GM23338 (cell line): ENCODE measurements at regions not wholly inside any gene's neighbourhood (a gene's known extent, or its start where the extent isn't known, plus 50 kb on each side); places are given as distances from the start of the nearest gene placed in this dataset.

Experiments
- ATAC-seq: fragments of 200-7000 bp; cut with Tn5 transposase; 3 replicates; pipeline ENCODE4 v1.9.1; 2020
- DNase-seq: peaks from one replicate; pipeline ENCODE4 v3.0.0-alpha.2; 2015; ENCODE audit warnings: low spot score
- H2AFZ ChIP-seq: fragments of 200-600 bp; sonication (generic); 2 replicates; pipeline ENCODE4 v1.8.0; 2016; ENCODE audit warnings: antibody characterized with exemption, mild to moderate bottlenecking, moderate library complexity
- H3F3A ChIP-seq: fragments of 200-600 bp; sonication (generic); replicated peaks from 2 replicates; pipeline ENCODE4 v1.8.0; 2017; ENCODE audit warnings: antibody characterized with exemption, mixed run types, low read depth
- H3K27ac ChIP-seq: fragments of 200-600 bp; sonication (generic); 2 replicates; pipeline ENCODE4 v1.6.1; 2016; ENCODE audit warnings: low read depth
- H3K27me3 ChIP-seq: fragments of 200-600 bp; sonication (generic); 2 replicates; pipeline ENCODE4 v1.8.0; 2016; ENCODE audit warnings: mild to moderate bottlenecking, mixed run types, moderate library complexity; ENCODE audit not compliant: insufficient read depth
- H3K36me3 ChIP-seq: fragments of 200-600 bp; sonication (generic); 2 replicates; pipeline ENCODE4 v1.8.0; 2016; ENCODE audit warnings: mild to moderate bottlenecking; ENCODE audit not compliant: insufficient read depth
- H3K4me1 ChIP-seq: fragments of 200-600 bp; sonication (generic); 2 replicates; pipeline ENCODE4 v1.8.0; 2016; ENCODE audit warnings: mild to moderate bottlenecking, moderate library complexity; ENCODE audit not compliant: insufficient read depth
- H3K4me2 ChIP-seq: fragments of 200-600 bp; sonication (generic); 2 replicates; pipeline ENCODE4 v1.7.1; 2017; ENCODE audit warnings: mixed run types
- H3K4me3 ChIP-seq: fragments of 200-600 bp; sonication (generic); 2 replicates; pipeline ENCODE4 v1.6.1; 2016; ENCODE audit warnings: mixed run types
- H3K79me2 ChIP-seq: fragments of 200-600 bp; sonication (generic); replicated peaks from 2 replicates; pipeline ENCODE4 v1.8.0; 2017; ENCODE audit warnings: mild to moderate bottlenecking; ENCODE audit not compliant: insufficient read depth
- H3K9me2 ChIP-seq: fragments of 200-600 bp; sonication (generic); 2 replicates; pipeline ENCODE4 v1.8.0; 2017; ENCODE audit not compliant: insufficient read depth
- H4K20me1 ChIP-seq: fragments of 200-600 bp; sonication (generic); replicated peaks from 2 replicates; pipeline ENCODE4 v1.8.0; 2017; ENCODE audit warnings: mild to moderate bottlenecking; ENCODE audit not compliant: insufficient read depth
- H3K27ac Mint-ChIP-seq: 2 replicates; pipeline ENCODE4 v1.8.0; 2020; ENCODE audit warnings: inconsistent platforms, mild to moderate bottlenecking, moderate library complexity, mixed read lengths
- H3K27me3 Mint-ChIP-seq: 3 replicates; pipeline ENCODE4 v1.8.0; 2022; ENCODE audit warnings: low read depth, mild to moderate bottlenecking, moderate library complexity, mixed read lengths, inconsistent platforms; ENCODE audit not compliant: insufficient read depth, poor library complexity
- H3K36me3 Mint-ChIP-seq: 3 replicates; pipeline ENCODE4 v1.8.0; 2021; ENCODE audit warnings: low read depth, mild to moderate bottlenecking, inconsistent platforms, moderate library complexity, mixed read lengths
- H3K4me1 Mint-ChIP-seq: 3 replicates; pipeline ENCODE4 v1.8.0; 2020; ENCODE audit warnings: mild to moderate bottlenecking, inconsistent platforms, mixed read lengths
- H3K4me3 Mint-ChIP-seq: 3 replicates; pipeline ENCODE4 v1.8.0; 2021; ENCODE audit warnings: moderate library complexity, mild to moderate bottlenecking, inconsistent platforms, mixed read lengths
- H3K9me3 Mint-ChIP-seq: 3 replicates; pipeline ENCODE4 v1.8.0; 2020; ENCODE audit warnings: moderate library complexity, mild to moderate bottlenecking, inconsistent platforms, mixed read lengths
- EZH2 ChIP-seq: fragments of 200-600 bp; sonication (generic); IDR thresholded peaks from one replicate; pipeline ENCODE4 v1.8.0; 2017; ENCODE audit warnings: antibody characterized with exemption, mild to moderate bottlenecking, low read depth; ENCODE audit not compliant: unreplicated experiment
- EZH2phosphoT487 ChIP-seq: fragments of 200-600 bp; sonication (generic); IDR thresholded peaks from one replicate; pipeline ENCODE4 v1.8.1; 2018; ENCODE audit warnings: antibody characterized with exemption; ENCODE audit not compliant: unreplicated experiment
- JUNB ChIP-seq: IDR thresholded peaks from one replicate; pipeline ENCODE4 v1.6.1; 2016; ENCODE audit warnings: antibody characterized with exemption; ENCODE audit not compliant: unreplicated experiment
- NANOG ChIP-seq: IDR thresholded peaks from 2 replicates; pipeline ENCODE4 v1.6.1; 2016; ENCODE audit warnings: antibody characterized with exemption, borderline replicate concordance
- POLR2AphosphoS5 ChIP-seq: IDR thresholded peaks from 2 replicates; pipeline ENCODE4 v1.6.1; 2016; ENCODE audit warnings: antibody characterized with exemption, low read depth
- STAT1 ChIP-seq: IDR thresholded peaks from one replicate; pipeline ENCODE4 v1.6.1; 2016; ENCODE audit warnings: antibody characterized with exemption; ENCODE audit not compliant: unreplicated experiment
- TF ChIP-seq, protein P1 (sequence below): fragments of 250-450 bp; sonication (Bioruptor Pico); IDR thresholded peaks from 2 replicates; pipeline ENCODE4 v1.5.0; 2020; ENCODE audit warnings: mild to moderate bottlenecking, moderate library complexity
- TF ChIP-seq, protein P2 (sequence below), 2 experiments: fragments of 200-600 bp in 1 of 2; sonication (generic) in 1 of 2; conservative IDR thresholded peaks; 2 replicates each; pipeline versions ENCODE4 v1.5.1 to v1.6.1; 2016 to 2017; ENCODE audit warnings: antibody characterized with exemption in 2 of 2, low read depth in 2 of 2, mild to moderate bottlenecking in 2 of 2, moderate library complexity in 1 of 2
- TF ChIP-seq, protein P3 (sequence below): IDR thresholded peaks from 2 replicates; pipeline ENCODE4 v1.6.1; 2016; ENCODE audit warnings: antibody characterized with exemption

DNA sequence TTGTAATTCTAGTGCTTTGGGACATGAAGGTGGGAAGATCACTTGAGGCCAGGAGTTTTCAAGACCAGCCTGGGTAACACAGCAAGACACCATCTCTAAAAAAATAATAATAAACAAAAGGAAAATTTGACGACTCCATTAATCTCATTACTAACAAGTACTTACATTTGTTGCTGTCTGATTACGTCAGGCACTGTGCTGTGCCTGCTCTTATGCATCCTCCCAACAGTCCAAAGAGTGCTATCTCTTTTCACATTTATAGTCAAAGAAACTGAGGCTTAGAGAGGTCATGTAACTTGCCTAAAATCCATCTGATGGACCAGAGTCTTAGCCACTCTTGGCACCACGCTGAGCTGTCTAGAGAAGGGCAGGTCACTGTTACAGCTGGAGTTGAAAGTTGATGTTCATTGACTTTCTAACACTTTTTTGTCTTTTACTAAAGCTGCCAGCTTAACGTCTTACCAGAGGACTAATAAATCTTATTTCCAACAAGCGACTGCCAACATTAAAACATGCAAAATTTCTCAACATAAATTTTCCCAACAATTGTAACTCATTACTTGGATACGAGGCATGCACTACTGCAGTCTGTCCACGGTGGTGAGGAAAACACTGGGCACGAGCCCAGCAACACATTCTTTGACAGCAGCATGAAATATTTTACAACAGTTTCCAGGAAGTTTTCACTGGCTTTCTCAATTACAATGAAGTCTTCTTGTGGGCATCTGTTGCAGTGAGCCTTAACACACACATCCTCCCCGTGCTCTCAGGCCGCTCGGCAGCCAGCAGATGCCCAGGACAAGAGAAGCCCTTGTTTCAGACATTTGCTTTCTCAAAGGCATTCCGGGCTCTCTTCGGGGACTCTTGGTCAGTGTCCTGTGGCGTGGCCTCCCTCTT lies 262.9 kb upstream of the PROX1 start:
- H3K79me2 ChIP-seq = no peaks in the 10 kb centered on the region
- Mint-ChIP-seq H3K4me3 (no peak overlapping the region), H3K9me3 (no peaks in the 10 kb centered on the region), H3K36me3 (no peaks in the 10 kb centered on the region), H3K4me1 (peaks cover 4% of the 10 kb centered on the region; the same call in 1 of the 3 replicates), H3K27me3 (peaks cover 4% of the 10 kb centered on the region), H3K27ac (no peak overlapping the region)
- peaks cover 4% of the 10 kb centered on the region; the same call in 1 of the 2 replicates for H3K4me1 ChIP-seq
- H3K4me3 ChIP-seq = no peak overlapping the region
- DNase-seq = no peak
- H3K4me2 ChIP-seq = no peak overlapping the region
- H3F3A ChIP-seq = no peaks in the 10 kb centered on the region
- no peak overlapping the region for H3K27ac ChIP-seq
- H3K27me3 ChIP-seq = no peaks in the 10 kb centered on the region
- no peaks in the 10 kb centered on the region for H3K36me3 ChIP-seq
- ATAC-seq = no peak
- TF ChIP-seq, protein P1, sequence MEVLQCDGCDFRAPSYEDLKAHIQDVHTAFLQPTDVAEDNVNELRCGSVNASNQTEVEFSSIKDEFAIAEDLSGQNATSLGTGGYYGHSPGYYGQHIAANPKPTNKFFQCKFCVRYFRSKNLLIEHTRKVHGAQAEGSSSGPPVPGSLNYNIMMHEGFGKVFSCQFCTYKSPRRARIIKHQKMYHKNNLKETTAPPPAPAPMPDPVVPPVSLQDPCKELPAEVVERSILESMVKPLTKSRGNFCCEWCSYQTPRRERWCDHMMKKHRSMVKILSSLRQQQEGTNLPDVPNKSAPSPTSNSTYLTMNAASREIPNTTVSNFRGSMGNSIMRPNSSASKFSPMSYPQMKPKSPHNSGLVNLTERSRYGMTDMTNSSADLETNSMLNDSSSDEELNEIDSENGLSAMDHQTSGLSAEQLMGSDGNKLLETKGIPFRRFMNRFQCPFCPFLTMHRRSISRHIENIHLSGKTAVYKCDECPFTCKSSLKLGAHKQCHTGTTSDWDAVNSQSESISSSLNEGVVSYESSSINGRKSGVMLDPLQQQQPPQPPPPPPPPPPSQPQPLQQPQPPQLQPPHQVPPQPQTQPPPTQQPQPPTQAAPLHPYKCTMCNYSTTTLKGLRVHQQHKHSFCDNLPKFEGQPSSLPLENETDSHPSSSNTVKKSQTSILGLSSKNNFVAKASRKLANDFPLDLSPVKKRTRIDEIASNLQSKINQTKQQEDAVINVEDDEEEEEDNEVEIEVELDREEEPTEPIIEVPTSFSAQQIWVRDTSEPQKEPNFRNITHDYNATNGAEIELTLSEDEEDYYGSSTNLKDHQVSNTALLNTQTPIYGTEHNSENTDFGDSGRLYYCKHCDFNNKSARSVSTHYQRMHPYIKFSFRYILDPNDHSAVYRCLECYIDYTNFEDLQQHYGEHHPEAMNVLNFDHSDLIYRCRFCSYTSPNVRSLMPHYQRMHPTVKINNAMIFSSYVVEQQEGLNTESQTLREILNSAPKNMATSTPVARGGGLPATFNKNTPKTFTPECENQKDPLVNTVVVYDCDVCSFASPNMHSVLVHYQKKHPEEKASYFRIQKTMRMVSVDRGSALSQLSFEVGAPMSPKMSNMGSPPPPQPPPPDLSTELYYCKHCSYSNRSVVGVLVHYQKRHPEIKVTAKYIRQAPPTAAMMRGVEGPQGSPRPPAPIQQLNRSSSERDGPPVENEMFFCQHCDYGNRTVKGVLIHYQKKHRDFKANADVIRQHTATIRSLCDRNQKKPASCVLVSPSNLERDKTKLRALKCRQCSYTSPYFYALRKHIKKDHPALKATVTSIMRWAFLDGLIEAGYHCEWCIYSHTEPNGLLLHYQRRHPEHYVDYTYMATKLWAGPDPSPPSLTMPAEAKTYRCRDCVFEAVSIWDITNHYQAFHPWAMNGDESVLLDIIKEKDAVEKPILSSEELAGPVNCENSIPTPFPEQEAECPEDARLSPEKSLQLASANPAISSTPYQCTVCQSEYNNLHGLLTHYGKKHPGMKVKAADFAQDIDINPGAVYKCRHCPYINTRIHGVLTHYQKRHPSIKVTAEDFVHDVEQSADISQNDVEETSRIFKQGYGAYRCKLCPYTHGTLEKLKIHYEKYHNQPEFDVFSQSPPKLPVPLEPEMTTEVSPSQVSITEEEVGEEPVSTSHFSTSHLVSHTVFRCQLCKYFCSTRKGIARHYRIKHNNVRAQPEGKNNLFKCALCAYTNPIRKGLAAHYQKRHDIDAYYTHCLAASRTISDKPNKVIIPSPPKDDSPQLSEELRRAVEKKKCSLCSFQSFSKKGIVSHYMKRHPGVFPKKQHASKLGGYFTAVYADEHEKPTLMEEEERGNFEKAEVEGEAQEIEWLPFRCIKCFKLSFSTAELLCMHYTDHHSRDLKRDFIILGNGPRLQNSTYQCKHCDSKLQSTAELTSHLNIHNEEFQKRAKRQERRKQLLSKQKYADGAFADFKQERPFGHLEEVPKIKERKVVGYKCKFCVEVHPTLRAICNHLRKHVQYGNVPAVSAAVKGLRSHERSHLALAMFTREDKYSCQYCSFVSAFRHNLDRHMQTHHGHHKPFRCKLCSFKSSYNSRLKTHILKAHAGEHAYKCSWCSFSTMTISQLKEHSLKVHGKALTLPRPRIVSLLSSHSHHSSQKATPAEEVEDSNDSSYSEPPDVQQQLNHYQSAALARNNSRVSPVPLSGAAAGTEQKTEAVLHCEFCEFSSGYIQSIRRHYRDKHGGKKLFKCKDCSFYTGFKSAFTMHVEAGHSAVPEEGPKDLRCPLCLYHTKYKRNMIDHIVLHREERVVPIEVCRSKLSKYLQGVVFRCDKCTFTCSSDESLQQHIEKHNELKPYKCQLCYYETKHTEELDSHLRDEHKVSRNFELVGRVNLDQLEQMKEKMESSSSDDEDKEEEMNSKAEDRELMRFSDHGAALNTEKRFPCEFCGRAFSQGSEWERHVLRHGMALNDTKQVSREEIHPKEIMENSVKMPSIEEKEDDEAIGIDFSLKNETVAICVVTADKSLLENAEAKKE (CRISPR knock-in tag) = no peak
- TF ChIP-seq EZH2 (no peak), POLR2AphosphoS5 (no peak), STAT1 (no peak), JUNB (no peak), NANOG (no peak), EZH2phosphoT487 (no peak)
- TF ChIP-seq, protein P2, sequence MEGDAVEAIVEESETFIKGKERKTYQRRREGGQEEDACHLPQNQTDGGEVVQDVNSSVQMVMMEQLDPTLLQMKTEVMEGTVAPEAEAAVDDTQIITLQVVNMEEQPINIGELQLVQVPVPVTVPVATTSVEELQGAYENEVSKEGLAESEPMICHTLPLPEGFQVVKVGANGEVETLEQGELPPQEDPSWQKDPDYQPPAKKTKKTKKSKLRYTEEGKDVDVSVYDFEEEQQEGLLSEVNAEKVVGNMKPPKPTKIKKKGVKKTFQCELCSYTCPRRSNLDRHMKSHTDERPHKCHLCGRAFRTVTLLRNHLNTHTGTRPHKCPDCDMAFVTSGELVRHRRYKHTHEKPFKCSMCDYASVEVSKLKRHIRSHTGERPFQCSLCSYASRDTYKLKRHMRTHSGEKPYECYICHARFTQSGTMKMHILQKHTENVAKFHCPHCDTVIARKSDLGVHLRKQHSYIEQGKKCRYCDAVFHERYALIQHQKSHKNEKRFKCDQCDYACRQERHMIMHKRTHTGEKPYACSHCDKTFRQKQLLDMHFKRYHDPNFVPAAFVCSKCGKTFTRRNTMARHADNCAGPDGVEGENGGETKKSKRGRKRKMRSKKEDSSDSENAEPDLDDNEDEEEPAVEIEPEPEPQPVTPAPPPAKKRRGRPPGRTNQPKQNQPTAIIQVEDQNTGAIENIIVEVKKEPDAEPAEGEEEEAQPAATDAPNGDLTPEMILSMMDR (conservative IDR thresholded peaks at IDR 0.05; ENCODE audit: low read depth in 2 of 2) = no peak
- TF ChIP-seq, protein P3, sequence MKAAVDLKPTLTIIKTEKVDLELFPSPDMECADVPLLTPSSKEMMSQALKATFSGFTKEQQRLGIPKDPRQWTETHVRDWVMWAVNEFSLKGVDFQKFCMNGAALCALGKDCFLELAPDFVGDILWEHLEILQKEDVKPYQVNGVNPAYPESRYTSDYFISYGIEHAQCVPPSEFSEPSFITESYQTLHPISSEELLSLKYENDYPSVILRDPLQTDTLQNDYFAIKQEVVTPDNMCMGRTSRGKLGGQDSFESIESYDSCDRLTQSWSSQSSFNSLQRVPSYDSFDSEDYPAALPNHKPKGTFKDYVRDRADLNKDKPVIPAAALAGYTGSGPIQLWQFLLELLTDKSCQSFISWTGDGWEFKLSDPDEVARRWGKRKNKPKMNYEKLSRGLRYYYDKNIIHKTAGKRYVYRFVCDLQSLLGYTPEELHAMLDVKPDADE = no peak
- no peaks in the 10 kb centered on the region for H3K9me2 ChIP-seq
- peak overlapping the region; percentile 74; the same call in 1 of the 2 replicates for H2AFZ ChIP-seq
- H4K20me1 ChIP-seq = no peaks in the 10 kb centered on the region
